ENCODE measurements at regions not wholly inside any gene's neighbourhood (a gene's known extent, or its start where the extent isn't known, plus 50 kb on each side); places are given as distances from the start of the nearest gene placed in this dataset.

DNA sequence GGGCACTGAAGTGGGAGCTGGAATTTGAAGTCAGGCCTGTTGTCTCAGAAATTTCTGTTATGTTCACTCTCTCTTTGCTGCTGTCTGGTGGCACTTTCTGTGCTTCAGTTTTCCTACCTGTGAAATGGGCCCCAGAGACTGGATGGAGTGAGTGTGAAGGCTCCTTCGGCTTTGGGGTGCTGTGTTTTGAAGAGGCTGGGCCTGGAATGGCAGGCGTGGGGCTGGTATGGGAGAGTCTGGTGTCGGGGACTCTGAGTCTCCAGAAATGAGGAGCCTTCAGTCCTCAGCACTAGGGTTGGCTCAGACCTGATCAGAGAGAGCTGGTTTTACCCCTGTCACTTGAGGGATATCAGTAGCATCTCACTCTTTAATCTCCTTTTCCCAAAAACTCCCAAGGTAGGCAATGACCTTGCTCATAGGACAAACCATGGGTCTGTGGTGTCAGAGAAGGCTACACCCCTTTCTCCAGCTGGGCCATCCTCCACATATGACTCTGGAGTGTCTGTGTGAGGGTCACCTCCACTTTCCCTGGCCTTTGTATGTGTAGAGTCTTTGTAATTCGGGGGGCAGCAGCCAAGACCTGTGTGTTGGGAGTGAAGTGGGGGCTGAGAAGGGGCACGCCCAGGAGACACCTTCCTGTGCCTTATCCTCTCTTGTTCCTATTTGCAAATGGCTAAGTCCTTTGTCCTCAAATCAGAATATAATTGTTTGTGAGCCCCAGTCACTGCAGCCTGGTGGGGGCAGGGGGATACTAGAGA is 279.9 kb downstream of the PTPRU start:
- Histone ChIP-seq H3K9me3 (ENCODE audit: control insufficient read depth, low read depth, low read length) (no peaks in the 10 kb centered on the region), H3K4me3 (ENCODE audit: low read length) (no peak overlapping the region), H3K4me1 (ENCODE audit: control insufficient read depth, low read depth, low read length) (no peaks in the 10 kb centered on the region), H3K9ac (ENCODE audit: low read length) (no peak overlapping the region), H3K27ac (ENCODE audit: low read length) (no peak overlapping the region), H3K36me3 (ENCODE audit: control insufficient read depth, low read depth, low read length) (no peaks in the 10 kb centered on the region), H3K27me3 (ENCODE audit: control insufficient read depth, insufficient read depth, low read length) (no peaks in the 10 kb centered on the region)

DNA sequence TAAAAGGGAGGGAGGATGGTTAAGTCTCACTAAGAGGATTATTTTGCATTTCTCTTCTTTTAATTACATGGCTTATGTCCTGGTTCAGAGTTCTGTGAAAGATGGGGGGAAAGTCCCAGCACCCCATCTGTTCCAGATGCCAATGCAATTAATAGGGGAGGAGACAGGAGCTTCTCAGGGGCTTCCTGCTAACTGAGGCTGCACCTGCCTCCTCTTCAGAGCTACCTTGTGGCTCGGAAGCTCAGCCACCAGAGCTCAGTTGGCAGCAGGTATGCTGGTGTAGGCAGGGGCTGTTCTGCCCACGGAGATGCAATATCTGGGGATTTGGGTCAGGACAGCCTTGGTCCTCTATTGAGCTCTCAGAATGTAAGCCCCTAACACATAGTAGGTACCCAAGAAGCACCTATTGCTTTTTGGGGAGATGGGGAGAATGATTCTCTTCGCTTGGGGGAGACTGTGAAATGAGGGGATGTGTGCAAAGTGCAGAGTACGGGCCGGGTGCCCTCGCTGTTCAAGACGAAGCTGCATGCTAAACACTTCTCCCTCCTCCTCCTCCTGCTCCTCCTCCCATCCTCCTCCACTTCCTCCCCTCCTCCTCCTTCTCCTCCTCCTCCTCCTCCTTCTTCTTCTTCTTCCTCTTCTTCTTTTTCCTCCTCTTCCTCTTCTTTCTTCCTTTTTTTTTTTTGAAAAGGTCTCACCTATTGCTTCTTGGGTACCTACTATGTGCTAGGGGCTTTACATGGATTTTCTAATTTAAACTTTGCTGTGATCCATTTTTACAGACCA is 279.0 kb downstream of the PTPRU start:
- no peak overlapping the region for H3K4me3 ChIP-seq (ENCODE audit: low read length)
- H3K9me3 ChIP-seq (ENCODE audit: control insufficient read depth, low read depth, low read length): no peaks in the 10 kb centered on the region
- H3K9ac ChIP-seq (ENCODE audit: low read length): no peak overlapping the region
- no peak overlapping the region for H3K27ac ChIP-seq (ENCODE audit: low read length)
- no peaks in the 10 kb centered on the region for H3K36me3 ChIP-seq (ENCODE audit: control insufficient read depth, low read depth, low read length)
- no peaks in the 10 kb centered on the region for H3K4me1 ChIP-seq (ENCODE audit: control insufficient read depth, low read depth, low read length)
- no peaks in the 10 kb centered on the region for H3K27me3 ChIP-seq (ENCODE audit: control insufficient read depth, insufficient read depth, low read length)

DNA sequence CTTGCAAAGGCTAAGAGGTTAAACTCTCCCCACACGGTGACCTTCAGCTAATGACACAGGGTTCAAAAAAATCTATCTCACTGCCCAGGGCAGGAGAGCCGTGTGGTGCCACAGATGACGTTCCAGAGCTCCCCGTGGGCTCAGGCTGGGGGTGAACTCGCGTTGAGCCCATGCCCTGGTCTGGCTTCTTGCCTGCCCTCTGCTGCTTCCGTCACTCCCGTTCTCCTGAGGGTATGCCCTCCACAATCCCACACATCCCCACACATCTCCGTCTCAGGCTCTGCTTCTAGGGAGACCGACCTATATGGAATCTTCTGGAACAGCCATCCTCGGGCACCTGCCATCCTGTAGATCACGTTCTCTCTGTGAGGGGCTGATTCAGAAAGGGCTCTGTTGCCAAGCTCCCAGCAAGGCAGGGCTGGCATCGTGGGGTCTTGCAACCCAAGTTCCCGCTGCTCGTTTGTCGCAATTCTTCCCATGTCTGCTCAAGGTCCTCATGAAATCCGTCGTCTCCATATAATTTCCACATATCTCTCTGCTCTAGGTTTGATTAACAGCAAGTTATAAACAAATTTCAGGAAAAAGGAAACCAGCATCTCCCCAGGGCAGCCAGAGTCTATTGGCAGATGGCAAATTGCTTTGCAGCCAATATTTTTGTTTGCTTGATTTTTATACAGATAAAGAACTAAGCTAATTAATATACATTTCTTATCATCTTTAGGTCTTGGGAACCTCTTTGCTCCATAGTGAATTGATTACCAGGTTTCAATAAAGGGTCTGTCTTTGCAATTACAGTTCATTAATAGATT is 278.2 kb downstream of the PTPRU start:
- Histone ChIP-seq H3K36me3 (ENCODE audit: control insufficient read depth, low read depth, low read length) (no peaks in the 10 kb centered on the region), H3K27me3 (ENCODE audit: control insufficient read depth, insufficient read depth, low read length) (no peaks in the 10 kb centered on the region), H3K4me1 (ENCODE audit: control insufficient read depth, low read depth, low read length) (no peaks in the 10 kb centered on the region), H3K4me3 (ENCODE audit: low read length) (no peak overlapping the region), H3K9ac (ENCODE audit: low read length) (no peak overlapping the region), H3K9me3 (ENCODE audit: control insufficient read depth, low read depth, low read length) (no peaks in the 10 kb centered on the region), H3K27ac (ENCODE audit: low read length) (no peak overlapping the region)

DNA sequence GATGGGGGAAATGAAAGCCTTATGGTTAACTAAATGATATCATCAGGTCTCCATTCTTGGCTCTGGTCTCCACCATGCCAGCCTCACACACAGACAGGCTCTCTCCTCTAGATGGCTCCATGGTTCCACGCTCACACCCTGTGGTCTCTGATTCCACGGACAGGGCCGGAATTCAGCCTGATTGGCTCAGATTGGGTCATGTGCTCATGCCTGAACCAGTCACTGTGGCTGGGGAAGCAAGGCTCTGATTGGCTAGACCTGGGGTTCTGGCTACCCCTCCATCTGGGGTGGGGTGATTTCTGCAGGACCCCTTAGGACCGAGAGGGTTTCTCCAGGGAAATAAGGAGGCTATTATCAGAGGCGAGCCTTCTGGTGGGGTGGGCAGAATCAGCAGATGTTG is 277.0 kb downstream of the PTPRU start:
- H3K4me3 ChIP-seq (ENCODE audit: low read length): no peak overlapping the region
- H3K4me1 ChIP-seq (ENCODE audit: control insufficient read depth, low read depth, low read length): no peaks in the 10 kb centered on the region
- H3K27ac ChIP-seq (ENCODE audit: low read length): no peak overlapping the region
- no peaks in the 10 kb centered on the region for H3K36me3 ChIP-seq (ENCODE audit: control insufficient read depth, low read depth, low read length)
- H3K27me3 ChIP-seq (ENCODE audit: control insufficient read depth, insufficient read depth, low read length): no peaks in the 10 kb centered on the region
- no peaks in the 10 kb centered on the region for H3K9me3 ChIP-seq (ENCODE audit: control insufficient read depth, low read depth, low read length)
- H3K9ac ChIP-seq (ENCODE audit: low read length): no peak overlapping the region

DNA sequence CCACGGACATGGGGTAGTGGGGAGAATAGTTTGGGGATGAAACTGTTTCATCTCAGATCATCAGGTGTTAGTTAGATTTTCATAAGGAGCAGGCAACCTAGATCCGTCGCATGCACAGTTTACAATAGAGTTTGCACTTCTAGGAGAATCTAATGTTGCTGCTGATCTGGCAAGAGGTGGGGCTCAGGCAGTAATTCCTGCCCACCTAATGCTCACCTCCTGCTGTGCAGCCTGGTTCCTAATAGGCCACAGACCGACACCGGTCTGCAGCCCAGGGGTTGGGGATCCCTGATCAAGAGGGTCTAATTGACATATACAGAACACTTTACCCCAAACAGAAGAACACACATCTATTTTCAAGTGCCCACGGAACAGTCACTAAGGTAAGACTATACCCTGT is 275.1 kb downstream of the PTPRU start:
- Histone ChIP-seq H3K36me3 (ENCODE audit: control insufficient read depth, low read depth, low read length) (no peaks in the 10 kb centered on the region), H3K9me3 (ENCODE audit: control insufficient read depth, low read depth, low read length) (no peaks in the 10 kb centered on the region), H3K27ac (ENCODE audit: low read length) (no peak overlapping the region), H3K27me3 (ENCODE audit: control insufficient read depth, insufficient read depth, low read length) (no peaks in the 10 kb centered on the region), H3K4me1 (ENCODE audit: control insufficient read depth, low read depth, low read length) (no peaks in the 10 kb centered on the region), H3K9ac (ENCODE audit: low read length) (no peak overlapping the region), H3K4me3 (ENCODE audit: low read length) (no peak overlapping the region)

DNA sequence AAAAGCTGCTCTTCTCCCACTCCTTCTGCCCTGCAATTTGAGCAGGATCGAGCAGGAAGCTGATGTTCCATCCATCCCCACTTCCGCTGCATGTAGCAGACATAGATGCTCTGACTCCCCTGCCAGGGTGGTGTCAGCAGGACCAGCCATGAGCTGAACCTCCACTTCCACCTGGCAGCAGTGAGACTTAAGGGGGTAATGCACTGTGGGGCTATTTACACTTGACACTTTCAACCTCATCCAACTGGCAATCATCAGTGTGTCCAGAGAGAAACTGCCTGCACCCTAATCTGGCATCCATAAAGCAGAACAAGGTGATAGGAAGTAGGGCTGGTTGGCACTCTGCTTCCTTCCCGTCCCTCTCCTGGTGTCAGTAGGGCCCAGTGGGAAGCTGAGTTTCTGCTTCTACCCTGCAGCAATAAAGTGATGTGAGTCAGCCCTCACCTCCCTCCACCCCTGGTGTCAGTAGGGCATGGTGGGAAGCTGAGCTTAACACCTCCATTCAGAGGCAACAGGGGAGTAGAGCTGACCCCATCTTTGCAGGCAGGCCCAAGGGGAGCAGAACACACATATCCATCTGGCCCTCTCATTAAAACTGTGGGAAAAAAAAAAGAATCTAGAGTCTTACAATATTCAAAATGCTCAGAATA is 272.3 kb downstream of the PTPRU start:
- Histone ChIP-seq H3K4me1 (ENCODE audit: control insufficient read depth, low read depth, low read length) (peaks cover 11% of the 10 kb centered on the region), H3K36me3 (ENCODE audit: control insufficient read depth, low read depth, low read length) (no peaks in the 10 kb centered on the region)

DNA sequence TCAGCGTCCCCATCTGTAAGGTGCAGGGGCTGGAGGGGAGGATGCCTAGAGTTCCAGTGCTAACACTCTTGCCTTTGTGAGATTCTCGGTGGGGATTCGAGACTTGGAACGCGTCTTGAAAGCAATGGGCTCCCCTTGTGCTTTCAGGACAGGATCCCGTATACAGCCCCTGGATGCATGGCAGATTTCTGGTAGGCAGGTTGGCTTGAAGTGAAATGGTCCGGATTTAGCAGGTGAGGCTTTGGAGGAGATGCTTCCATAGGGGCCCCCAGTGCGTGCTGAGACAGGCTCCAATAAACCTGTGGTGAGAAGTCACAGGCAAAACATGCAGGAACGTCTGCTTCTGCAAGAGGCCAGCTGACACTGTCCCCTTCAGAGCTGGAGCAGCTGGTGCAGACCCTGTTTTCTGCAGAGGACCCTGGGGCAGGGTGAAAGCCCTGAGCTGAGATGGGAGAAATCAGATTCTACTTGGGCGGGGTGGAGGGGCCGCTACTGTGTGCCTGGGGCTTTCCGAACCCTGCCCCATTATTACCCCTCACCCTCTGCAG is 270.4 kb downstream of the PTPRU start:
- H3K9ac ChIP-seq (ENCODE audit: low read length): no peak overlapping the region
- no peaks in the 10 kb centered on the region for H3K27me3 ChIP-seq (ENCODE audit: control insufficient read depth, insufficient read depth, low read length)
- H3K9me3 ChIP-seq (ENCODE audit: control insufficient read depth, low read depth, low read length): no peaks in the 10 kb centered on the region
- peaks cover 25% of the 10 kb centered on the region for H3K4me1 ChIP-seq (ENCODE audit: control insufficient read depth, low read depth, low read length)
- H3K4me3 ChIP-seq (ENCODE audit: low read length): no peak overlapping the region
- no peaks in the 10 kb centered on the region for H3K36me3 ChIP-seq (ENCODE audit: control insufficient read depth, low read depth, low read length)
- no peak overlapping the region for H3K27ac ChIP-seq (ENCODE audit: low read length)

More for the DNA sequence above, 272.3 kb downstream of the PTPRU start:
- H3K9ac ChIP-seq (ENCODE audit: low read length): no peak overlapping the region
- H3K27me3 ChIP-seq (ENCODE audit: control insufficient read depth, insufficient read depth, low read length): no peaks in the 10 kb centered on the region
- H3K9me3 ChIP-seq (ENCODE audit: control insufficient read depth, low read depth, low read length): no peaks in the 10 kb centered on the region
- no peak overlapping the region for H3K4me3 ChIP-seq (ENCODE audit: low read length)
- no peak overlapping the region for H3K27ac ChIP-seq (ENCODE audit: low read length)

DNA sequence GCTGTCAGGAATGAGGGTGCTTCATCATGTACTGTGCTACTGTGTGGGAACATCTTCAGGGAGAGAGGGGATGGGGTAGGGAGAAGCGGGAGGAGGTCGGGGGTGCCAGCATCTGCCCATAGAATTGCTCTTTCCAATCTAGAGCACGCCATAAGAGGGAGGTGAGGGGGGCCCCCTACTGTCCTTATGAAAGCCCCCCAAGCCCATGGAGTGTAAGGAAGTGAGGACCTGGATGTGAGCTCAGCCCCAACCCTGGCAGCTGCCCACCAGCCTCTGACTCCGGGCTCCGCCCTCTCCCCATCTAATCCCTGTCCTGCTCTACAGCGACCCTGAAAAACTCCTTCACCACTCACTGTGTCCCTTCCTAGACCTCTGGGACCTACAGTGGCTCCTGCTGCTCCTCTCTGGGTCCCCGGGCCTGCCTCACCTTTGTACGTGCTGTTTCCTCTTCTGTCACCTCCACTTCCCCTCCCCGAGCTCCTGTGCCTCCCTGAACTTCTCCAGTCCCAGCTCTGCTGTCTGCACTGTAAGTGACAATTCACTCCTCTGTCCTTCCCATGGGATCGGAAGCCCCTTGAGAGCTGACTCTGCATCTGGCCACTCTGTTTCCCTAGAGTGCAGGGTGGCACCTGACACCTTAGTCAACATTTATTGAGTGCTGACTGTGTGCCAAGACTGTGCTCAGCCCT is 269.4 kb downstream of the PTPRU start:
- H3K9me3 ChIP-seq (ENCODE audit: control insufficient read depth, low read depth, low read length): no peaks in the 10 kb centered on the region
- H3K27me3 ChIP-seq (ENCODE audit: control insufficient read depth, insufficient read depth, low read length): no peaks in the 10 kb centered on the region
- H3K4me1 ChIP-seq (ENCODE audit: control insufficient read depth, low read depth, low read length): peaks cover 31% of the 10 kb centered on the region
- no peaks in the 10 kb centered on the region for H3K36me3 ChIP-seq (ENCODE audit: control insufficient read depth, low read depth, low read length)
- H3K27ac ChIP-seq (ENCODE audit: low read length): no peak overlapping the region
- no peak overlapping the region for H3K9ac ChIP-seq (ENCODE audit: low read length)
- no peak overlapping the region for H3K4me3 ChIP-seq (ENCODE audit: low read length)

DNA sequence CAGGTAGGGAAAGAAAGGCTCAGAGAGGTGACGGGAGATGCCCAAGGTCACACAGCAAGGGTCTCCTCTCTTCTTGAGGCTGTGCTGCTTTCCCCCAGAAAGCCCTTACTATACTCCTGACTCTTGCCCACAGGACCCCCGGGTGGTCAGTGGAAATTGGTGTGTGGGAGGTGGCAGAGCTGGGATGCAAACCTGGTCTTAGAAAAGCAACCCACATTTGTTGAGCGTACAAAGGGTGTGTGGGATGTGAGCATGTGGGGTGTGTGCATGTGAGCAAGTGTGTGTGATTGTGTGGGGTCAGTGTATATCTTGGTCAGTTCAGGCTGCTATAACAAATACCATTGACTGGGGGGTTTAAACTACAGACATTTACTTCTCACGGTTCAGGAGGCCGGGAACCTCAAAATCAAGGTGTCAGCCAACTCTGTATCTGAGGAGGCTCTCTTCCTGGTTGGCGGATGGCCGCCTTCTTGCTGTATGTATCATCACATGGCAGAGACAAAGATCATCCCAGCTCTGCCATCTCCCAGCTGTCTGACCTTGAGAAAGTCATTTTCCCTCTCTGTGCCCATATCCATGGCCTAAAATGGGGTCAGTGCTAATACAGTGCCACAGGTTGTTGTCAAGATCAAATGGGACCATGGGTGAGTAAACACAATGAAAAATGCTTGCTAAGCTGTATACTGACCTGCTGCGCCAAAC is 268.5 kb downstream of the PTPRU start:
- no peaks in the 10 kb centered on the region for H3K36me3 ChIP-seq (ENCODE audit: control insufficient read depth, low read depth, low read length)
- no peaks in the 10 kb centered on the region for H3K9me3 ChIP-seq (ENCODE audit: control insufficient read depth, low read depth, low read length)
- H3K4me3 ChIP-seq (ENCODE audit: low read length): no peak overlapping the region
- no peaks in the 10 kb centered on the region for H3K27me3 ChIP-seq (ENCODE audit: control insufficient read depth, insufficient read depth, low read length)
- no peak overlapping the region for H3K27ac ChIP-seq (ENCODE audit: low read length)
- H3K4me1 ChIP-seq (ENCODE audit: control insufficient read depth, low read depth, low read length): peaks cover 35% of the 10 kb centered on the region
- no peak overlapping the region for H3K9ac ChIP-seq (ENCODE audit: low read length)

DNA sequence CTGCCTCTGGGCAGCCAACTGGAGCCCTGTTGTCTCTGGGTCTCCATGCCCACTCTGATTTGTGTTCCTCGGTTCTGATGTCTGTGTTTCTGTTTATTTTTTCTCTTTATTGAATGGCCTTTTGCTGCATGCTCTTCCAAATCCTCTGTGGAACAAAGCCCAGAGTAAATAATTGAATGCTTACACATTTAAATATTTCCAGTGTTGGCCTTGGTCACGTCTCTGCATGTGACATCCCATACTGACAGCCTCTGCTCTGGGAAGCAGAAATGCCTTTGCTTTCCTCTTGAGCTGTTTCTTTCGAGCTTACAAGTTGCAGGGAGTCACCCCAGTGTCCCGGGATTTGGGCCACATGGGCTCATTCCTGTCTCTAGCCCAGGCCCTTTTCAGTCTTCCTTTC is 267.9 kb downstream of the PTPRU start:
- Histone ChIP-seq H3K4me1 (ENCODE audit: control insufficient read depth, low read depth, low read length) (peaks cover 35% of the 10 kb centered on the region), H3K36me3 (ENCODE audit: control insufficient read depth, low read depth, low read length) (no peaks in the 10 kb centered on the region), H3K9ac (ENCODE audit: low read length) (no peak overlapping the region), H3K4me3 (ENCODE audit: low read length) (no peak overlapping the region), H3K27ac (ENCODE audit: low read length) (no peak overlapping the region), H3K9me3 (ENCODE audit: control insufficient read depth, low read depth, low read length) (no peaks in the 10 kb centered on the region), H3K27me3 (ENCODE audit: control insufficient read depth, insufficient read depth, low read length) (no peaks in the 10 kb centered on the region)

All from iPS-18a (cell line).